Left lung (tissue), 4 donors: ENCODE measurements at regions not wholly inside any gene's neighbourhood (a gene's known extent, or its start where the extent isn't known, plus 50 kb on each side); places are given as distances from the start of the nearest gene placed in this dataset.

Experiments used
- ATAC-seq: fragments of 200-7000 bp; cut with Tn5 transposase; one replicate; pipeline ENCODE4 v1.9.1; 2020; ENCODE audit warnings: moderate library complexity
- DNase-seq, 4 donors: peaks; one replicate each; pipeline ENCODE4 v3.0.0-alpha.2; 2013 to 2020
- H3K27ac ChIP-seq, 2 donors: fragments of 200-600 bp; sonication (generic) in 1 of 2; one replicate each; pipeline versions ENCODE4 v1.5.0 to v1.8.0; 2020 to 2021
- H3K27me3 ChIP-seq, 2 donors: fragments of 200-600 bp; sonication (generic) in 1 of 2; one replicate each; pipeline versions ENCODE4 v1.5.0 to v1.8.0; 2020 to 2021
- H3K36me3 ChIP-seq, 2 donors: fragments of 200-600 bp; sonication (generic) in 1 of 2; one replicate each; pipeline versions ENCODE4 v1.5.0 to v1.8.0; 2020 to 2021
- H3K4me1 ChIP-seq, 2 donors: fragments of 200-600 bp; one replicate each; pipeline ENCODE4 v1.8.0; 2021
- H3K4me3 ChIP-seq, 2 donors: fragments of 200-600 bp; sonication (generic) in 1 of 2; one replicate each; pipeline versions ENCODE4 v1.5.0 to v1.8.0; 2020 to 2021; ENCODE audit warnings: mild to moderate bottlenecking in 1 of 2
- H3K9me3 ChIP-seq, 2 donors: fragments of 200-600 bp; sonication (generic) in 1 of 2; one replicate each; pipeline versions ENCODE4 v1.5.0 to v1.8.0; 2020 to 2021
- CTCF ChIP-seq, 2 donors: fragments of 200-600 bp; sonication (generic) in 1 of 2; IDR thresholded peaks; one replicate each; pipeline versions ENCODE4 v1.5.0 to v1.8.0; 2021; ENCODE audit warnings: antibody characterized with exemption in 2 of 2
- intact Hi-C, 2 donors: fragments of 100-400 bp; cut with DNase I; formaldehyde crosslinking; loops; one replicate each; pipeline versions ENCODE4 v1.11.2 to v1.14.2; 2022
- donor health status: DM: no; HTN: yes; CAD: no.
- donor health status: DM: no; HTN: no; CAD: no.

- no peak overlapping the region for H3K27ac ChIP-seq
- H3K36me3 ChIP-seq, result no peaks in the 10 kb centered on the region
- H3K27me3 ChIP-seq, result no peaks in the 10 kb centered on the region
- intact Hi-C loops, result no loop called here
- no peak for ATAC-seq
- no peaks in the 10 kb centered on the region for H3K4me1 ChIP-seq
- DNase-seq, result no peak
- H3K4me3 ChIP-seq, result no peak overlapping the region
- peaks cover 0 to 13% of the 10 kb centered on the region in 2 donors for H3K9me3 ChIP-seq
- no peak for TF ChIP-seq CTCF (IDR thresholded peaks at IDR 0.05)
Observed at GRCh38 chr3:161893972-161894371, 397.4 kb downstream of the OTOL1 start.

GRCh38 chr3:161894657-161895056 lies 398.0 kb downstream of the OTOL1 start:
- H3K36me3 ChIP-seq, result no peaks in the 10 kb centered on the region
- no peaks in the 10 kb centered on the region for H3K27me3 ChIP-seq
- TF ChIP-seq CTCF (IDR thresholded peaks at IDR 0.05), result no peak
- intact Hi-C loops, result no loop called here
- peaks cover 0 to 13% of the 10 kb centered on the region in 2 donors for H3K9me3 ChIP-seq
- no peak for ATAC-seq
- H3K27ac ChIP-seq, result no peak overlapping the region
- DNase-seq, result no peak
- H3K4me1 ChIP-seq, result no peaks in the 10 kb centered on the region
- no peak overlapping the region for H3K4me3 ChIP-seq

DNA sequence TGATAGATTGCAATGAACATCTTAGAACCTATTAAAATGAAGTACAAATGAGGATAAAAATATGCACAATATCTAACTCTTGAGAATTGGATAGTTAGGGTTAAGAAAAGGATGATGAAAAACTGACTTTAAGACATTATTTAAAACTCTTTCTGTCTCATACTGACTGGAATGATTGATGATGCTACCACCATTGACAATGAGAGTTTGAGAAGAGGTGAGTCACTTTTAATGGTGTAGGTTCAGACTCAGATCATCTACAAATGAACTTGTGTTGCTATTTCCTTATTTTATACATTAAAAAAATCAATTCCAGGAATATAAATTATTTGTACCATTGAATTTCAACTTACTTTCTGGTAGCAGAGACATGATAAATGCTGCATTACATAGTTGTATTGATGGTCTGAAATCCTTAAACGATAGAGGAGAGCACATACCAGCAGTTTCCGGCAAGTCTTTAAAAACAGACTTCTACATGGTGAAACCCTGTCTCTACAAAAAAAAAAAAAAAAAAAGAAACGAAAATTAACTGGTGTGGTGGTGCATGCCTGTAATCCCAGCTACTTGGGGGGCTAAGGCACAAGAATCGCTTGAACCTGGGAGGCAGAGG lies 409.0 kb downstream of the OTOL1 start:
- no peak for ATAC-seq
- no peaks in the 10 kb centered on the region for H3K36me3 ChIP-seq
- intact Hi-C loops, result no loop called here

GRCh38 chr3:161913786-161914389 lies 417.3 kb downstream of the OTOL1 start:
- peaks cover 0 to 2% of the 10 kb centered on the region in 2 donors for H3K9me3 ChIP-seq
- ATAC-seq, result no peak
- intact Hi-C loops, result no loop called here

More for the DNA sequence above, 409.0 kb downstream of the OTOL1 start:
- H3K9me3 ChIP-seq, result no peaks in the 10 kb centered on the region
- no peak overlapping the region for H3K27ac ChIP-seq
- DNase-seq, result no peak
- no peak overlapping the region for H3K4me3 ChIP-seq
- no peaks in the 10 kb centered on the region for H3K4me1 ChIP-seq
- H3K27me3 ChIP-seq, result no peaks in the 10 kb centered on the region
- TF ChIP-seq CTCF (IDR thresholded peaks at IDR 0.05), result no peak

More at GRCh38 chr3:161913786-161914389, 417.3 kb downstream of the OTOL1 start:
- H3K4me3 ChIP-seq, result no peak overlapping the region
- H3K36me3 ChIP-seq, result no peaks in the 10 kb centered on the region
- no peaks in the 10 kb centered on the region for H3K27me3 ChIP-seq
- DNase-seq, result no peak
- H3K4me1 ChIP-seq, result no peaks in the 10 kb centered on the region
- TF ChIP-seq CTCF (IDR thresholded peaks at IDR 0.05), result no peak
- no peak overlapping the region for H3K27ac ChIP-seq
